ENCODE measurements at regions not wholly inside any gene's neighbourhood (a gene's known extent, or its start where the extent isn't known, plus 50 kb on each side); places are given as distances from the start of the nearest gene placed in this dataset.

- DNase-seq, result no peak
- Histone ChIP-seq H3K27ac (no peak overlapping the region), H3K36me3 (ENCODE audit: low read depth) (no peaks in the 10 kb centered on the region), H2AFZ (no peak overlapping the region), H3K4me3 (no peak overlapping the region), H4K20me1 (ENCODE audit: insufficient read depth) (no peaks in the 10 kb centered on the region), H3F3A (ENCODE audit: insufficient read depth) (no peaks in the 10 kb centered on the region), H3K9me2 (ENCODE audit: insufficient read depth) (no peaks in the 10 kb centered on the region), H3K79me2 (ENCODE audit: insufficient read depth) (no peaks in the 10 kb centered on the region), H3K4me2 (ENCODE audit: unreplicated experiment) (no peak overlapping the region), H3K9me3 (ENCODE audit: low read depth) (no peaks in the 10 kb centered on the region), H3K27me3 (replicated peaks; ENCODE audit: insufficient read depth) (no peaks in the 10 kb centered on the region), H3K4me1 (ENCODE audit: insufficient read depth) (no peaks in the 10 kb centered on the region), H3K9ac (no peak overlapping the region)
- in situ Hi-C loops (cut with MboI), result no loop called here
- TF ChIP-seq EZH2phosphoT487 (IDR thresholded peaks at IDR 0.05; ENCODE audit: insufficient read depth, low read depth) (no peak), EZH2 (IDR thresholded peaks at IDR 0.05; ENCODE audit: insufficient read depth, poor library complexity, severe bottlenecking) (no peak)
- 51 to 53% methylated on average over 2 of the region's 2 CpGs for WGBS, 2 experiments (ENCODE audit: low coverage in 1 of 2, low lambda C conversion rate in 2 of 2, missing lambda C conversion rate in 2 of 2)
Measured at GRCh38 chr13:84044805-84045204, 162.5 kb upstream of the SLITRK1 start.

- Histone ChIP-seq H3K4me1 (ENCODE audit: insufficient read depth) (no peaks in the 10 kb centered on the region), H3F3A (ENCODE audit: insufficient read depth) (no peaks in the 10 kb centered on the region), H4K20me1 (ENCODE audit: insufficient read depth) (no peaks in the 10 kb centered on the region), H3K4me3 (no peak overlapping the region), H3K4me2 (ENCODE audit: unreplicated experiment) (no peak overlapping the region), H3K9ac (no peak overlapping the region), H3K27me3 (replicated peaks; ENCODE audit: insufficient read depth) (no peaks in the 10 kb centered on the region), H2AFZ (no peak overlapping the region), H3K9me3 (ENCODE audit: low read depth) (no peaks in the 10 kb centered on the region), H3K27ac (no peak overlapping the region), H3K79me2 (ENCODE audit: insufficient read depth) (no peaks in the 10 kb centered on the region), H3K36me3 (ENCODE audit: low read depth) (no peaks in the 10 kb centered on the region), H3K9me2 (ENCODE audit: insufficient read depth) (no peaks in the 10 kb centered on the region)
- DNase-seq, result no peak
- in situ Hi-C loops (cut with MboI), result no loop called here
- TF ChIP-seq EZH2phosphoT487 (IDR thresholded peaks at IDR 0.05; ENCODE audit: insufficient read depth, low read depth) (no peak), EZH2 (IDR thresholded peaks at IDR 0.05; ENCODE audit: insufficient read depth, poor library complexity, severe bottlenecking) (no peak)
- WGBS, 2 experiments (ENCODE audit: low coverage in 1 of 2, low lambda C conversion rate in 2 of 2, missing lambda C conversion rate in 2 of 2), result 10 to 16% methylated on average over 1 of the region's 1 CpG
Measured at GRCh38 chr13:84038001-84038400, 155.7 kb upstream of the SLITRK1 start.

GRCh38 chr13:84032116-84032515 lies 149.8 kb upstream of the SLITRK1 start:
- no peak overlapping the region for H3K9ac ChIP-seq
- no peak overlapping the region for H3K4me2 ChIP-seq (ENCODE audit: unreplicated experiment)
- H3K27me3 ChIP-seq (replicated peaks; ENCODE audit: insufficient read depth), result no peaks in the 10 kb centered on the region
- TF ChIP-seq EZH2 (IDR thresholded peaks at IDR 0.05; ENCODE audit: insufficient read depth, poor library complexity, severe bottlenecking) (no peak), EZH2phosphoT487 (IDR thresholded peaks at IDR 0.05; ENCODE audit: insufficient read depth, low read depth) (no peak)
- no peaks in the 10 kb centered on the region for H3K4me1 ChIP-seq (ENCODE audit: insufficient read depth)
- in situ Hi-C loops (cut with MboI), result no loop called here
- no peaks in the 10 kb centered on the region for H3K79me2 ChIP-seq (ENCODE audit: insufficient read depth)
- H3K36me3 ChIP-seq (ENCODE audit: low read depth), result no peaks in the 10 kb centered on the region
- no peaks in the 10 kb centered on the region for H3K9me2 ChIP-seq (ENCODE audit: insufficient read depth)
- H3K9me3 ChIP-seq (ENCODE audit: low read depth), result no peaks in the 10 kb centered on the region
- no peaks in the 10 kb centered on the region for H4K20me1 ChIP-seq (ENCODE audit: insufficient read depth)
- 19 to 32% methylated on average over 1 of the region's 1 CpG for WGBS, 2 experiments (ENCODE audit: low coverage in 1 of 2, low lambda C conversion rate in 2 of 2, missing lambda C conversion rate in 2 of 2)
- no peak overlapping the region for H3K27ac ChIP-seq
- no peaks in the 10 kb centered on the region for H3F3A ChIP-seq (ENCODE audit: insufficient read depth)
- no peak for DNase-seq
- no peak overlapping the region for H3K4me3 ChIP-seq
- H2AFZ ChIP-seq, result no peak overlapping the region

GRCh38 chr13:84031120-84031519 lies 148.8 kb upstream of the SLITRK1 start:
- no peaks in the 10 kb centered on the region for H3K9me2 ChIP-seq (ENCODE audit: insufficient read depth)
- peaks cover 5% of the 10 kb centered on the region for H3K9me3 ChIP-seq (ENCODE audit: low read depth)
- H3K4me2 ChIP-seq (ENCODE audit: unreplicated experiment), result no peak overlapping the region
- TF ChIP-seq EZH2phosphoT487 (IDR thresholded peaks at IDR 0.05; ENCODE audit: insufficient read depth, low read depth) (no peak), EZH2 (IDR thresholded peaks at IDR 0.05; ENCODE audit: insufficient read depth, poor library complexity, severe bottlenecking) (no peak)
- in situ Hi-C loops (cut with MboI), result no loop called here
- 26 to 32% methylated on average over 4 of the region's 4 CpGs for WGBS, 2 experiments (ENCODE audit: low coverage in 1 of 2, low lambda C conversion rate in 2 of 2, missing lambda C conversion rate in 2 of 2)
- H3K27me3 ChIP-seq (replicated peaks; ENCODE audit: insufficient read depth), result no peaks in the 10 kb centered on the region
- H3K36me3 ChIP-seq (ENCODE audit: low read depth), result no peaks in the 10 kb centered on the region
- H3K9ac ChIP-seq, result no peak overlapping the region
- H3K79me2 ChIP-seq (ENCODE audit: insufficient read depth), result no peaks in the 10 kb centered on the region
- H3K4me3 ChIP-seq, result no peak overlapping the region
- H3F3A ChIP-seq (ENCODE audit: insufficient read depth), result no peaks in the 10 kb centered on the region
- no peak overlapping the region for H2AFZ ChIP-seq
- DNase-seq, result no peak
- H4K20me1 ChIP-seq (ENCODE audit: insufficient read depth), result no peaks in the 10 kb centered on the region
- H3K4me1 ChIP-seq (ENCODE audit: insufficient read depth), result no peaks in the 10 kb centered on the region
- no peak overlapping the region for H3K27ac ChIP-seq

GRCh38 chr13:84029396-84029795 lies 147.1 kb upstream of the SLITRK1 start:
- Histone ChIP-seq H3K9me2 (ENCODE audit: insufficient read depth) (no peaks in the 10 kb centered on the region), H2AFZ (no peak overlapping the region), H3K9me3 (ENCODE audit: low read depth) (peaks cover 5% of the 10 kb centered on the region), H3K9ac (no peak overlapping the region), H4K20me1 (ENCODE audit: insufficient read depth) (no peaks in the 10 kb centered on the region), H3F3A (ENCODE audit: insufficient read depth) (no peaks in the 10 kb centered on the region), H3K4me1 (ENCODE audit: insufficient read depth) (no peaks in the 10 kb centered on the region), H3K79me2 (ENCODE audit: insufficient read depth) (no peaks in the 10 kb centered on the region), H3K27me3 (replicated peaks; ENCODE audit: insufficient read depth) (no peaks in the 10 kb centered on the region), H3K4me2 (ENCODE audit: unreplicated experiment) (no peak overlapping the region), H3K27ac (no peak overlapping the region), H3K36me3 (ENCODE audit: low read depth) (no peaks in the 10 kb centered on the region), H3K4me3 (no peak overlapping the region)
- no peak for DNase-seq
- in situ Hi-C loops (cut with MboI), result no loop called here
- TF ChIP-seq EZH2phosphoT487 (IDR thresholded peaks at IDR 0.05; ENCODE audit: insufficient read depth, low read depth), result no peak
- no peak for TF ChIP-seq EZH2 (IDR thresholded peaks at IDR 0.05; ENCODE audit: insufficient read depth, poor library complexity, severe bottlenecking)
- 16 to 20% methylated on average over 4 of the region's 4 CpGs for WGBS, 2 experiments (ENCODE audit: low coverage in 1 of 2, low lambda C conversion rate in 2 of 2, missing lambda C conversion rate in 2 of 2)
